ENCODE measurements at regions not wholly inside any gene's neighbourhood (a gene's known extent, or its start where the extent isn't known, plus 50 kb on each side); places are given as distances from the start of the nearest gene placed in this dataset.

DNA sequence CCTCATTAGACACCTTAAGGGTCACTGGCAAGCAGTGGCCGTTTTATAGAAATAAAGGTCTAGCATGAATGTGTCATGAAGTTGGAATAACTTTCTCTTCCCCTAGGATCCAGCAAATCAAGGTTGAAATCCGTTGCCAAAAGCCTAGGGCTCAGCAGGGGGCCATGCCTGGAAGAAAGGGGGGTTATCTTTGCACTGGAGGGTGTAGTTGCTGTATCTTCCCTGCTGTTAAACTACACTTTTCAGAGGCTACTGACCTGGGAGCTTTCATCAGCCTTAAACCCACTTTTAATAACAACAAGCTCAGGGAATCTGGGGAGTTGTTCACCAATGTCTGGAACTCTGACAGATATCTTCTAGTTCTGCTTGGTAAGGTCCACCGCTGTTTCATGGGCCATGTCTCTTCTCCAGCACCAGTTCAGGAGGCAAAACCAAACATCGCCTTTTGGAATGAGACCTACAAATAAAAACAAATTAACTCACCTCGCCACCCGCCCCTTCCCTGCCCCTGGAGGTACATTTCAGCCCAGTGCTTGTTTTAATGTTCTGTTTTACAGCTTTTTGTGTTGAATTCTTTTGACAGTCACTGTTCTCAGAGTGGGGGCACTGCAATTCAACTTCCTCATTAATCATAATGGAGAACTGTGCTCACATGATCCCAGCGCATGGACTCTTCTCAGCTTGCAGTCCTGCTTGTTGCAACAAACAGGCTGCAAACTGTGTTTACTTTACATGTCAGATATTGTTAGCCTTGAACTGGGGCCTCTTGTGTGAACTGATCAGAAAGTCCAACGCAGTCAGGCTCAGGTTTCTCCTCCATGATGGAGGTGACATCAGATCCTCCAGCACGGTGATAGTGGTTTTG lies 508.7 kb downstream of the KCNJ2 start:
- H3K27ac ChIP-seq = no peak overlapping the region
- no peak for TF ChIP-seq ZFX (IDR thresholded peaks at IDR 0.05)
- TF ChIP-seq, protein P1, sequence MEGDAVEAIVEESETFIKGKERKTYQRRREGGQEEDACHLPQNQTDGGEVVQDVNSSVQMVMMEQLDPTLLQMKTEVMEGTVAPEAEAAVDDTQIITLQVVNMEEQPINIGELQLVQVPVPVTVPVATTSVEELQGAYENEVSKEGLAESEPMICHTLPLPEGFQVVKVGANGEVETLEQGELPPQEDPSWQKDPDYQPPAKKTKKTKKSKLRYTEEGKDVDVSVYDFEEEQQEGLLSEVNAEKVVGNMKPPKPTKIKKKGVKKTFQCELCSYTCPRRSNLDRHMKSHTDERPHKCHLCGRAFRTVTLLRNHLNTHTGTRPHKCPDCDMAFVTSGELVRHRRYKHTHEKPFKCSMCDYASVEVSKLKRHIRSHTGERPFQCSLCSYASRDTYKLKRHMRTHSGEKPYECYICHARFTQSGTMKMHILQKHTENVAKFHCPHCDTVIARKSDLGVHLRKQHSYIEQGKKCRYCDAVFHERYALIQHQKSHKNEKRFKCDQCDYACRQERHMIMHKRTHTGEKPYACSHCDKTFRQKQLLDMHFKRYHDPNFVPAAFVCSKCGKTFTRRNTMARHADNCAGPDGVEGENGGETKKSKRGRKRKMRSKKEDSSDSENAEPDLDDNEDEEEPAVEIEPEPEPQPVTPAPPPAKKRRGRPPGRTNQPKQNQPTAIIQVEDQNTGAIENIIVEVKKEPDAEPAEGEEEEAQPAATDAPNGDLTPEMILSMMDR (conservative IDR thresholded peaks at IDR 0.05) = no peak

DNA sequence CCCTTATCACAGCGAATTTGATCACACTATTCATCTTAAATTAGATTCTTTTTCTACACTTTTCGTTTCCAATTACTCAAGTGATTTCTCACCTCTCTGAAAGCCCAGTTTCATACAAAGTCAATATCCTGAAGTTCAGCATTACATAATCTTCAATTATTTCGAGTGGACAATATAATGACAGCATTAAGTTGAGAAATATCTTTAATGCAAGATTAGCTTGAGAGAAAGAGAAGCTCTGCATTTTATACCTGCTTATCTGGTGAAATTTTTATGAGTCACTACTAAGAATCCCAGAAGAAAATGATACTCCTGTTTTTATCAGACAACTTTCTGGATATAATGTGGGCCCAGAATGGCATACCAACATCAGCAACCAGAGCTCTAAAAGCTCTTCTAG lies 509.6 kb downstream of the KCNJ2 start:
- no peak for TF ChIP-seq ZFX (IDR thresholded peaks at IDR 0.05)
- TF ChIP-seq, protein P1 (conservative IDR thresholded peaks at IDR 0.05) = no peak
- no peak overlapping the region for H3K27ac ChIP-seq

DNA sequence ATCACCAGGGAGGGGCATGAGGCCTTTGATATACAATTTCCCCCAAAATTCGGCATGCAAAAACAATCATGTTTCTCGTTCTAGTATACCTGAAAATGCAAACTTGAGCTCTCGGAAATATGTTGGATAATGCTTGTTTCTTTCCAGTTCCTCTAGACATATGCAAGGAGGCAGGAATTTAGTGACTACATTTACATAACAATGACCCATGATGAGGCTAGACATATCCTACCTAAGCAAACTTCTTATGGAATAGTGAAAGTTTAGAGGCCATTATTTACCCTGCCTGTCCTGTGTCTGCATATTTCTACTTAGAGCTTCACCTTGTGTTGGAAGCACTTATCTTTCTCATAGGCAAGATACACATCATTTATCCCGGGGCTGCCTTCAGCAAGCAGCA lies 514.6 kb downstream of the KCNJ2 start:
- H3K27ac ChIP-seq = no peak overlapping the region
- TF ChIP-seq, protein P1 (conservative IDR thresholded peaks at IDR 0.05) = no peak
- TF ChIP-seq ZFX (IDR thresholded peaks at IDR 0.05) = no peak

DNA sequence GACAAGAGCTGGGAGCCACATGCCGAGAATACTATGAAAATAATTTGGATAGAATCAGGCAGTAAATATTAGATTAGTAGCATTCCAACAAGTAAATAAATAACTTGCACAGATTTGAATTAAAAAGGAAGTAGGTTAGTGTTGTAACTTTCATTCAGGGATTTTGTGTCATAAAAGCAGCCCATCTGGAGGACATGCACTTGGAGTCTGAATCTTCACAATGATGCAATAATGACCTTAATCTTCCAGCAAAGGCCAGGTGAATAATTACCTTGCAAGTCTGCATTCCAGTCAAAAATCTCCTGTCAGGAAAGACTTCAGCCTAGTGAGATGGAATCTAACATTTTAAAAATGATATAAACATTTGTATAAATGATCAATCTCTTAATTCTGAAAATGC lies 518.1 kb downstream of the KCNJ2 start:
- no peak overlapping the region for H3K27ac ChIP-seq
- no peak for TF ChIP-seq ZFX (IDR thresholded peaks at IDR 0.05)
- TF ChIP-seq, protein P1 (conservative IDR thresholded peaks at IDR 0.05) = no peak

DNA sequence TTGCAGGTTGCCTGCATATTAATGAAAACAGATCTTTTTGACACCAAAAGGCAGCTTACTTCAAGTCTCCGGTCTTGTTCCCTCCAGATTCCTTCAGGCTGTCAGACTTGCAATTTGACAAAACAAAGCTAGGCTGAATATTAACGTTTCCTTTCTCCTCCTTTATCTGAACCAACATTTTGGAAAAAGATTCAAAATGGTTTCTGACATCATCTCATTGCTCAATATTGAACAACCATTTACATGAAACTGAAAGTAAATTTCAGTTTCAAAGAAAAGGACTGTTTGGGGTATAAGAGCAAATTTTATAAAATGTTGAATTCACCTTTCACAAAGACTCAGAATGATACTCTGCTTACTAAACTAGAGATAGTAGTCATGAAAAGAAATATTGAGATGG lies 521.8 kb downstream of the KCNJ2 start:
- TF ChIP-seq, protein P1 (conservative IDR thresholded peaks at IDR 0.05) = no peak
- no peak for TF ChIP-seq ZFX (IDR thresholded peaks at IDR 0.05)
- H3K27ac ChIP-seq = no peak overlapping the region

DNA sequence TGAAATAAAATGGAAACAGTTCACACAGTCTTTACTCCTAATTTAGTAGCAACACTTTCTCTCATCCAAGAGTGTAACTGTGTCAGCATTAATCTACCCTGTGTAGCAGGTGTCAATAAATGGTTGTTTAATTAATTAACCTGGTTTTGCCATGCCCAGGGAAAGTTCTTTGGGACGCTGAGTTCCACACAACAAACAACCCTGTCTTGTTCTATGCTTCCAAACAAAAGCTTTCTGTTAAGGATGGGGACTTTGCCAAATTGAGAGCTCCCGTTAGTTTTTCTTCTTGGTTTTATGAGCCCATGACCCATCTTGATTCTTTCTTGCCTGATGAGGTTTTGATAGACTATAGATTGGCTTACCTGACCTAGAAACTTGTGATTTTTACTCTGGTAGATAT lies 530.1 kb downstream of the KCNJ2 start:
- no peak for TF ChIP-seq ZFX (IDR thresholded peaks at IDR 0.05)
- TF ChIP-seq, protein P1 (conservative IDR thresholded peaks at IDR 0.05) = no peak
- no peak overlapping the region for H3K27ac ChIP-seq

DNA sequence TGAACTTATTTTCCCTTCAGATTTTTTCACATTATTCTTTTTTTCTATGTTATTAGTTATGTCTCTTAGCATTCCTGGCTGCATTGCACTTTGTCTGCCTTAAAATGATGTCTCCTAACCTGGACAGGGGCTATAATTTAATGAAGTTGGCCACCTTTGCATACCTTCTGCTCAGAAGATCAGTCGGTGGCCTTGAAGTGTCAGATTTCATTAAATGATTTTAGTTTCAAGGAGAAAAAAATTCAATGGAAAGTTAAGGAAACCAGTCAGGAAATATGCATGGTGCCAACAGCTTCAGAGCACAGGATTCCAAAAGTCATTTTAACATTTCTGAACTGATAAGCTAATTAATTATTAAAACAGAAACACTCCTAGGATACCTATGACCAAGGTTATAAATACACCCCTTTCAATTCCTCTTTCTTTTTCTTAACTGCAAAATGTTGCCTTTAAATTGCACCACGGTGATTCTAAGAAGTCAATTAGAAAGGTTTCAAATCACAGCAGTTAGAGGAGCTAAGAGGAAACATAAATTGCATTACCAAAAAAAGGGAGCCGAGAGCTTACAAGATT lies 533.4 kb downstream of the KCNJ2 start:
- no peak overlapping the region for H3K27ac ChIP-seq
- TF ChIP-seq, protein P1 (conservative IDR thresholded peaks at IDR 0.05) = no peak
- no peak for TF ChIP-seq ZFX (IDR thresholded peaks at IDR 0.05)
